ENCODE measurements at regions not wholly inside any gene's neighbourhood (a gene's known extent, or its start where the extent isn't known, plus 50 kb on each side); places are given as distances from the start of the nearest gene placed in this dataset.
"Not testable (repeated sequence)": the region's sequence is repeated elsewhere in the genome, so short reads cannot be mapped to it uniquely, and the experiment has no call there.

DNA sequence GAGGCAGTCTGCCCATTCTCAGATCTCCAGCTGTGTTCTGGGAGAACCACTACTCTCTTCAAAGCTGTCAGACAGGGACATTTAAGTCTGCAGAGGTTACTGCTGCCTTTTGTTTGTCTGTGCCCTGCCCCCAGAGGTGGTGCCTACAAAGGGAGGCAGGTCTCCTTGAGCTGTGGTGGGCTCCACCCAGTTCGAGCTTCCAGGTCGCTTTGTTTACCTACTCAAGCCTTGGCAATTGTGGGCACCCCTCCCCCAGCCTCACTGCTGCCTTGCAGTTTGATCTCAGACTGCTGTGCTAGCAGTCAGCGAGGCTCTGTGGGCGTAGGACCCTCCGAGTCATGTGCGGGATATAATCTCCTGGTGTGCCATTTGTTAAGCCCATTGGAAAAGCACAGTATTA, 640.9 kb upstream of the SYNCRIP start:
- H4K8ac ChIP-seq (replicated peaks; ENCODE audit: insufficient read length, low read depth, low read length); H3K79me2 ChIP-seq (ENCODE audit: insufficient read depth, low read length); H3K4me2 ChIP-seq (ENCODE audit: insufficient read depth, insufficient read length, low read length); H3K4me3 Mint-ChIP-seq; H2BK12ac ChIP-seq (ENCODE audit: insufficient read length, low read depth, low read length); H4K5ac ChIP-seq (ENCODE audit: insufficient read length, low read depth, low read length); H3K4me1 Mint-ChIP-seq; H3K79me1 ChIP-seq (ENCODE audit: insufficient read depth, low read depth, low read length, poor library complexity, severe bottlenecking); H3K23ac ChIP-seq (ENCODE audit: insufficient read length, low read depth, low read length); H3K18ac ChIP-seq (ENCODE audit: insufficient read length, low read depth, low read length); H3K9ac ChIP-seq (ENCODE audit: extremely low read depth, insufficient read length, low read length); H3K56ac ChIP-seq (ENCODE audit: insufficient read length, low read depth, low read length); H2AK5ac ChIP-seq (ENCODE audit: insufficient read length, low read length); H4K91ac ChIP-seq (ENCODE audit: insufficient read length, low read depth, low read length); H3K4me1 ChIP-seq (ENCODE audit: insufficient read depth, low read length); H2AFZ ChIP-seq (ENCODE audit: low read length); H4K20me1 ChIP-seq (ENCODE audit: control insufficient read depth, insufficient read depth, insufficient read length); H3K14ac ChIP-seq (ENCODE audit: insufficient read depth, low read length); H2BK20ac ChIP-seq (ENCODE audit: low read depth, low read length, poor library complexity, severe bottlenecking); H3K27ac Mint-ChIP-seq; H3K23me2 ChIP-seq (ENCODE audit: insufficient read length, low read depth, low read length, poor library complexity, severe bottlenecking); DNase-seq; H3K27me3 Mint-ChIP-seq (ENCODE audit: low read depth); H3K27ac ChIP-seq (ENCODE audit: insufficient read length, low read depth, low read length); H3K4ac ChIP-seq (ENCODE audit: low read depth, low read length); H3K27me3 ChIP-seq (ENCODE audit: insufficient read depth, low read length); H2BK5ac ChIP-seq (ENCODE audit: insufficient read length, low read length); H3K9me3 ChIP-seq (ENCODE audit: control insufficient read depth, low read depth, low read length); H2BK120ac ChIP-seq (ENCODE audit: low read depth, low read length, poor library complexity, severe bottlenecking); H2BK15ac ChIP-seq (ENCODE audit: low read depth, low read length); H3T11ph ChIP-seq (ENCODE audit: low read length): not testable (repeated sequence)
- WGBS (ENCODE audit: extremely low coverage, insufficient read length, low lambda C conversion rate), result no CpG with 5 or more reads among the region's 6 CpGs
- Mint-ChIP-seq H3K9me3 (peaks cover 48 to 55% of the 10 kb centered on the region in 2 experiments), H3K36me3 (ENCODE audit: insufficient read depth in 1 of 3, low read depth in 3 of 3) (peaks cover 14 to 28% (median 23%) of the 10 kb centered on the region in 3 experiments)
